Ramos (cell line): ENCODE measurements at regions not wholly inside any gene's neighbourhood (a gene's known extent, or its start where the extent isn't known, plus 50 kb on each side); places are given as distances from the start of the nearest gene placed in this dataset.

ENCODE experiments used
- in situ Hi-C: fragments of 300-500 bp; cut with MboI; formaldehyde crosslinking; loops from one replicate; pipeline ENCODE4 v1.14.3; 2022; ENCODE audit warnings: low sequenced_read_pairs; ENCODE audit not compliant: unreplicated experiment

- in situ Hi-C loops = no loop called here
These were observed 278.6 kb upstream of the MAP3K7 start for GRCh38 chr6:90865513-90865912.

GRCh38 chr6:90863043-90863442, 276.2 kb upstream of the MAP3K7 start:
- in situ Hi-C loops = no loop called here

GRCh38 chr6:90860822-90861601, 274.1 kb upstream of the MAP3K7 start:
- in situ Hi-C loops = no loop called here

GRCh38 chr6:90859612-90860011, 272.7 kb upstream of the MAP3K7 start:
- in situ Hi-C loops = no loop called here

- in situ Hi-C loops = no loop called here
These were observed 272.2 kb upstream of the MAP3K7 start for GRCh38 chr6:90859056-90859455.

DNA sequence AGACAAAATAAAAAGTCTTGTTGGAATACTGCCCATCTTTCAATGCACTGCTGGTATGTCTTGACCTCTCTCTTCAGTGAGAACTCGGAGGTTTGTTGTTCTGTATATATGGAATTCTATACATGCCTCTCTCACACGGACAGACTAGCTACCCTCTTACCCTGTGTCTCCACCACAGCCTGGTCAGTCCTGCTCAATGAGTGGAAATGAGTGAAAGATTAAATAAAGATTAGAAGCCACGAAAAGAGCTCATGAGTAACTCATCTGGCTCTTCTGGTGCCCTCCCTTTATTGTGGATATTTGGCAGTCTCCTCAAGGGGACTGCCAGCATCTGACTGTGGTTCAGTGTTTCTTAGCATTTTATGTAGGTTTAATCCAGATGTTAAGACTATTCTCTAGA, 262.8 kb upstream of the MAP3K7 start:
- in situ Hi-C loops = no loop called here

GRCh38 chr6:90846824-90847223, 260.0 kb upstream of the MAP3K7 start:
- in situ Hi-C loops = no loop called here

DNA sequence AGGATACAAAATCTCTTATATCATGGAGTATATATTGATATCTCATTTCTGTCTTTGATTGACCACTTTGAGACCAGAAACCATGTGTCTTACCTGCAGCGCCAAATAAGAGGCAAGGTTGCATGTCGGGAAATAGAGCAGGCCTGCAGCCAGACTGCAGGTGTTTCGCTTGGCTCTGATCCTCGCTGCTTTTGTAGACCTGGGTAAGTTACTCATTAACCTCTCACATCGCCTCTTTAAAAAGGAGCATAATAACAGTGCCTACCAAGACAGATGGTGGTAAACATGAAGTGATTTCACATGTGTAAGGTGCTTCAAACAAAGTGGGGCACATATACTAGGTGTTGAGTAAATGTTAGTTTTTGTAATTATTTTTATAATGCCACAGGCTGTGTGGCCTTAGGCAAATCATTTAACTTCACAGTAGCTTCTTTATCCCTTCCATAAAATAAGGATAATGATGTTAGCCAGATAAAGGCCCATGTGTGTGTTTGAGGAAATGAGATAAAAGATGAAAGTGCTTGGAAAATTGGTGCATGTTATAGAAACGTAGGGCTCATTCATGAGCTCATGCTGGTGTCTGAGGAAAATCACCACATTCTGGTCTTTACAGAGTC, 248.8 kb upstream of the MAP3K7 start:
- in situ Hi-C loops = no loop called here

DNA sequence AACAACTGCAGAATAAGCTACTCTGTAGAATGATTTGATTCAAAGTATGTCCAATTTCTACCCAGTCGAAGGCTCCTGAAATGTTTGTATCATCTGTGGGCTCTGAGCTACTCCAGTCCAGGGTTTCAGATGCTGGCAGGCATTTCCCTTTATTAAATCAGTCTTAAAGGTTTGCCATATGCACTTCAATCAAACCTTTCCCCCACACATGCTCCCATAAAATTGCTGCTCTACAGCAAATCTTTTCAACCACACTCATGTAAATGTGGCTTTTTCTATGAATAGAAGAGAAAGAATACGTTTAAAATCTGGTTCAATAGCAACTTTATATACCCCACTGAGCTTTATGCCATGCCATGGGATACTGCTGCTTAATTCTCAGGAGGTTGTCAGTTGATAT, 242.4 kb upstream of the MAP3K7 start:
- in situ Hi-C loops = no loop called here

DNA sequence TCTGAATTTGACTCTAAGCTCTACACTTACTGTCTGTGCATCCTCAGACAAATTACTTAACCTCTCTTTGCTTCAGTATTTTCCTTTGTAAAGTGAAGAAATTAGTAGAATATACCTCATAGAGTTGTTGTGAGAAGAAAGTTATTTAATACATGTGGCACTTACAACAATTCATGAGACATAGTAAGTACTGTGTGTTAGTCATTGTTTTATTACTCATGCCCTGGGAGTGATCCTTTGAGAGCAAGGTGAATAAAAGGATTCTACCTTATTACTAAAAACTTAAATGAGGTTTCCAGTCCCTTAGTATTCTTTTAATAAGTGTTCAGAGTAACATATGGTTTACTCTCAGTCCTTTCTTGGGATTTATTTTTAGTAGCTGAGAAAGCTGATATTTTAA, 233.6 kb upstream of the MAP3K7 start:
- in situ Hi-C loops = no loop called here

DNA sequence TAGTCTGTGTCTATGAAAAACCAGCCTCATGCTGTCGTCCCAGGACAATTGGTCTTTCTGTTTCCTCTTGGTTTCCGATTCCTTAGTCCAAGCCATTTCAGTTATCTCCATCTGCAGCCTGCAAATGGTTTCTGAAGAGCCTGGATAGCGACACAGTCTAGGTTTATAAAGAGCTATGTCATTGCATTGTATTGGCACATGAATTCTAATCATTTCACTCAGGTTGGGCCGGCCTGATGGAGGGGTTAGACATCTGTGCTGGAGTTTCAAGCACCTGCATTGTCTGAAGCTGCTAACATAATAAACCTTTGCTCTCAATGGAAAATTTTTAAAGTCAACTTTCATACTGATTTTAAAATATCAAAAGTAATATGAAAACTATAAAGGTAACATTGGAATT, 232.6 kb upstream of the MAP3K7 start:
- in situ Hi-C loops = no loop called here

DNA sequence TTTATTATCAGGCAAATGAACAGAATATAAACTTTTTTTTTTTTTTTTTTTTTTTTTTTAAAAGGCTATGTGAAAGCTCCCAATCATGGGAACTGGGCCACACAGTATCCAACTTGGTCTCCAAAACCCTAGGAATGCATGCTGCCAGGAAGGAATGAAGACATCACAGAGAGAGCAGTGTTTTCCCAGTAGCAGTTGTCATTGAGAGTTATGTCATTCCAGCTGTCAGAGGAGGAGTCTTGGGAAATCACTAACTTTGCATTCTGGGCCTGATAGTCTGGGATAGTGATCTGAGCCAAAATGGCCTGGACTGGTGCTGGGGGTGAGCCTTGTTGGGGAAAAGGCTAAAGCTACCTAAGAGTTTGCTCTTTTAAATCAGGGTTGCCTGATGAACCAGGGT, 231.3 kb upstream of the MAP3K7 start:
- in situ Hi-C loops = no loop called here

DNA sequence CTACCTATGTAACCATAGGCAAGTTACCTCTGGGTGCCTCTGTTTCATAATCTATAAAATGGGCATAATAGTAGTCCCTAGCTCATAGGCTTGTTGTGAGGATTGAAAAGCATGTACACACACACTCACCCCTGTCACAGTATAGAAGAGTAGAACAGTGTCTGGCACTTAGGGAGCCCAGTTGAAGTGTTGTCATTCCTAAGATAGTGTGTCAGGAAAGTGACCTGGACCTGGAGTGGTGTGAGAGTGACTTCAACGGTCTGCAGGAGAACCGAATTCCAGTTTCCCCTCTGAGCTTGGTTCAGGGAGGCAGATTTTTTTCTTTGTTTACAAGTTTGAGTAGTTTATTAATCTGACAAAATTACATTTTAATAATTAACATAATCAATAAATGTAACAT, 229.9 kb upstream of the MAP3K7 start:
- in situ Hi-C loops = no loop called here

DNA sequence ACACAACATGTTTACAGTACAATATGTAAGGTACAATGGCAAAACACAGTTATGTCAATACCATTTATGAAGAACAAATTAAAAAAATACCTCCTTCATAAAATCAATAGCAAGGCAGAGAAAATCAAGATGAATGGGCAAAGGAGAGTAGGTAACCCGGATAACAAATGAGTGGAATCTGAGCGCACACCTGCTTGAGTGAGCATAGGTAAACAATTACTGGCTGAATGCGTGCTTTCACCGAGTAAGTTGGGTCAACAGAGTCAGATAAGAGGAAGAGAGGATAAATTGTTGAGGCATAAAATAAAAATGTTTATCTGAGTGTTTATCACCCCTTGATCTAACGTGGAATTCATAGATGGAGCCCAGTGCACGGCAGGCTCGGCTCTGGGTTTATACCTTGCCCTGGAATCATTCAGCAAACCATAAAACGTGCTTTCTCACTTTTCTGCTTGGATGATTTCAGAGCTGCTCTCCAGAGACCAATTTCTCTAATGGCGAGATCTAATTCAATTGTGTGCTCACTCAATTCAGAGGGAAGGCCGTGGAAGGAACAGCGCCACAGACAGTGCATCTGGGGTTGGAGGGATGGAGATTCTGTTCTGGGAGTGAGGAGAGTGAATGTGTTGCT, 224.8 kb upstream of the MAP3K7 start:
- in situ Hi-C loops = no loop called here

- in situ Hi-C loops = no loop called here
These were observed 222.2 kb upstream of the MAP3K7 start for GRCh38 chr6:90809035-90809434.

GRCh38 chr6:90807791-90808701, 221.2 kb upstream of the MAP3K7 start:
- in situ Hi-C loops = no loop called here

- in situ Hi-C loops = no loop called here
These were observed 218.8 kb upstream of the MAP3K7 start for GRCh38 chr6:90805619-90806155.

GRCh38 chr6:90803956-90804355, 217.1 kb upstream of the MAP3K7 start:
- in situ Hi-C loops = no loop called here

DNA sequence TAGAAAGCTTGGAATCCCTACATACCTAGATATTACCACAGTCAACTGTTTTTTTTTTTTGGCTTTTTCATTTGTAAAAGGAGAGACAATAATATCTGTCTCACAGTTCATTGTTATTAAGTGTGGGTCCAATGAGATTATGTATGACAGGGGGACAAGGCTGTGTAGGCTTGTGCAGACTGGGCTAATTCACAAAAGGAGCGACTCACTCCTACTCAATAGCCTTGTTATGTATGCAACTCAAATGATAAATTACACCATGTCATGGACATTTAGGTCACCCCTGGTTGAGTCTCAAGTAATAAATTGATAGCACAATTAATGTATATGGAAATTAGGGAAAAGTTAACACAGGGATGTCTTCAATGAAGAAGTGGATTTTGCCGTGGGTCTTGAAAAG, 208.2 kb upstream of the MAP3K7 start:
- in situ Hi-C loops = no loop called here

DNA sequence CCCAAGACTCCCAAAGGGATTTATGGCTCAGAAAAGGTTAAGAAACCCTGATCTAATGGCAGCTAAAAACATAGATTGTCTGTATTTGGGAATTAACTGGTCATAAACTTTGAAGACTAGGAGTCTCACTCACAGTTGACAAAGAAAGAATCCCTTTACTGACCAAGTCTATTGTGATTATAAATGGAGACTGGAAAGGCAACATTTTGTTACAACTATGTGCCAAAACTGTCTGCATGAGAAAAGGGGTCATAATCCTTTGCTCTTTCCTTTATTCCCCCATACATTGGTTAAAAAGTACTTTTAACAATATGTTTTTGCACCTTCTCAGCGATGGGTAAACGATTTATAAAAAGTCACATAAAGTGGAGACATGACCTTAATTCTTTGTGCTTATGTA, 206.9 kb upstream of the MAP3K7 start:
- in situ Hi-C loops = no loop called here
